ENCODE measurements at regions not wholly inside any gene's neighbourhood (a gene's known extent, or its start where the extent isn't known, plus 50 kb on each side); places are given as distances from the start of the nearest gene placed in this dataset.
"Not testable (repeated sequence)": the region's sequence is repeated elsewhere in the genome, so short reads cannot be mapped to it uniquely, and the experiment has no call there.

- no peak for DNase-seq (ENCODE audit: low spot score)
These were observed 427.1 kb downstream of the CHSY3 start for GRCh38 chr5:130331332-130331731.

GRCh38 chr5:130324953-130325671, 420.8 kb downstream of the CHSY3 start:
- no peak for DNase-seq (ENCODE audit: low spot score)

GRCh38 chr5:130323804-130324454, 419.7 kb downstream of the CHSY3 start:
- no peak for DNase-seq (ENCODE audit: low spot score)

- no peak for DNase-seq (ENCODE audit: low spot score)
These were observed 417.7 kb downstream of the CHSY3 start for GRCh38 chr5:130321931-130322330.

GRCh38 chr5:130316971-130317680, 412.9 kb downstream of the CHSY3 start:
- no peak for DNase-seq (ENCODE audit: low spot score)

GRCh38 chr5:130295235-130295634, 391.0 kb downstream of the CHSY3 start:
- DNase-seq (ENCODE audit: low spot score), result no peak

- not testable (repeated sequence) for DNase-seq (ENCODE audit: low spot score)
These were observed 390.5 kb downstream of the CHSY3 start for GRCh38 chr5:130294798-130295197.

GRCh38 chr5:130290219-130290618, 386.0 kb downstream of the CHSY3 start:
- DNase-seq (ENCODE audit: low spot score), result no peak

- DNase-seq (ENCODE audit: low spot score), result peak; percentile 29
These were observed 385.1 kb downstream of the CHSY3 start for GRCh38 chr5:130289132-130290088.

GRCh38 chr5:130287438-130287837, 383.2 kb downstream of the CHSY3 start:
- DNase-seq (ENCODE audit: low spot score), result no peak

GRCh38 chr5:130286971-130287370, 382.7 kb downstream of the CHSY3 start:
- peak; percentile 34 for DNase-seq (ENCODE audit: low spot score)

- DNase-seq (ENCODE audit: low spot score), result peak; percentile 51
These were observed 377.8 kb downstream of the CHSY3 start for GRCh38 chr5:130282049-130282448.

- no peak for DNase-seq (ENCODE audit: low spot score)
These were observed 376.4 kb downstream of the CHSY3 start for GRCh38 chr5:130280528-130281217.

- DNase-seq (ENCODE audit: low spot score), result no peak
These were observed 375.1 kb downstream of the CHSY3 start for GRCh38 chr5:130279386-130279785.

GRCh38 chr5:130278136-130278535, 373.9 kb downstream of the CHSY3 start:
- DNase-seq (ENCODE audit: low spot score), result no peak

GRCh38 chr5:130277522-130277921, 373.3 kb downstream of the CHSY3 start:
- no peak for DNase-seq (ENCODE audit: low spot score)

GRCh38 chr5:130277002-130277401, 372.7 kb downstream of the CHSY3 start:
- no peak for DNase-seq (ENCODE audit: low spot score)

GRCh38 chr5:130272837-130273236, 368.6 kb downstream of the CHSY3 start:
- no peak for DNase-seq (ENCODE audit: low spot score)

- DNase-seq (ENCODE audit: low spot score), result no peak
These were observed 366.5 kb downstream of the CHSY3 start for GRCh38 chr5:130270786-130271185.

GRCh38 chr5:130268489-130268888, 364.2 kb downstream of the CHSY3 start:
- DNase-seq (ENCODE audit: low spot score), result no peak

GRCh38 chr5:130267926-130268325, 363.7 kb downstream of the CHSY3 start:
- DNase-seq (ENCODE audit: low spot score), result no peak

All from AG20443 (cell line).